NCI-H524 (cell line): ENCODE measurements at regions not wholly inside any gene's neighbourhood (a gene's known extent, or its start where the extent isn't known, plus 50 kb on each side); places are given as distances from the start of the nearest gene placed in this dataset.
A peak's percentile ranks its signal among the peaks of the same experiment; 100 is the strongest.
"Not testable (repeated sequence)": the region's sequence is repeated elsewhere in the genome, so short reads cannot be mapped to it uniquely, and the experiment has no call there.

ENCODE experiments used
- DNase-seq, 2 experiments: peaks; one replicate each; lab custom pipeline; 2025; lab: John Stamatoyannopoulos, UW

- no peak for DNase-seq
Observed at GRCh38 chr6:168255283-168255881, 64.2 kb downstream of the DACT2 start.

DNA sequence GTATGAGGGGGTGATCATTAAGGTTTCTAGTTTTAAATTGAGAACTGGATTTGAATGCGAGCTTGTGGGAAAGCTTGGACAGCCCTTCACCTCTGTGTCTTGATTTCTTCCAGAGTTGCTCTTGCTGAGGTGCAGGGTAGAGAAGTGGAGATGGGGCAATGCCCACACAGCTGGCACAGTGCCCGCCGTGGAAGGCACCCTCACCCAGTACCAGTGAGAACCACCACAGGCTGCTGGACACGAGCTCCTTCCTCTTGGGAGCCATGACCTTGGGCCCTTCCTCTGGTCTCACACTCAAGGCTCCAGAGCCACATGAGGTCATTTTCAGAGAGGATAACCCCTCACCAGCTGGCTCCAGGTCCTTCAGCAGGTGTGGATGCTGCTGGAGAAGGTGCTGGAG lies 67.3 kb downstream of the DACT2 start:
- DNase-seq = no peak

DNA sequence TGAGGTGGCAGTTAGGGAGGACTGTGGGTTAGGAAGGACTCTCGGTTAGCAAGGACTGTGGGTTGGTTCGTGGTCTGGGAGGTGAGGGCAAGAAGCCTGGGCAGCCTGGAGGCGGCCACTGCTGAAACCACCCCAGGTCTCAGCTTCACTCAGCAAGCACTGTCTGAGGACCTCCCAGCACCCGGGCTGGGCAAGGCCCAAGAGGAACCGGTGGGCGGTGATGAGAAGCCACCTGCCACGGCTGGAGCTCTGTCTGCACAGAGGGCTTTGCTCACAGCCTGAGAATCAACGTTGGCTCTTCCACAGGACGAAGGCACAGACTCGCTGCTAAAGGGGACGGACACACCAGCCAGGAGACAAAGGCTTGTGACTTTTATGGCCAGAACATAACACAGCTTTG lies 69.3 kb downstream of the DACT2 start:
- no peak for DNase-seq

DNA sequence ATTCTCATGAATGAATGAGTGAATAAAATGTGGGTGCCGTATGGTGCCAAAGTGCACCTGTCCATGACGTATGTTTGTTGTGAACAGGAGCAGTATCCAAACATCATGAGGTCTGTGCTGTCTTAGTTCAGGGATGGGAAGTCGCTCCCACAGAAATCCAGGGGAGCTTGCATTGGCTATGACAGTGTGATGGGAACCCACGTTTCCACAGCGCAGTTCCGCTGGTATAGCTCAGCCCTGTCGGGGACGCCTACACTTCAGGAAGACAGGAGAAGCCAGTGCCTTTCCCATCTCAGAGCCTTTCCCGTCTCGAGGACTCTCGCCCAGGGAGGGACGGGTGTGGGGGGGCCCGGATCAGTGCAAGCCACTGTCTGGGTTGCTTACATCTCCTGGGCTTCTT lies 69.8 kb downstream of the DACT2 start:
- no peak for DNase-seq

- DNase-seq = no peak
Observed at GRCh38 chr6:168248148-168248620, 71.4 kb downstream of the DACT2 start.

DNA sequence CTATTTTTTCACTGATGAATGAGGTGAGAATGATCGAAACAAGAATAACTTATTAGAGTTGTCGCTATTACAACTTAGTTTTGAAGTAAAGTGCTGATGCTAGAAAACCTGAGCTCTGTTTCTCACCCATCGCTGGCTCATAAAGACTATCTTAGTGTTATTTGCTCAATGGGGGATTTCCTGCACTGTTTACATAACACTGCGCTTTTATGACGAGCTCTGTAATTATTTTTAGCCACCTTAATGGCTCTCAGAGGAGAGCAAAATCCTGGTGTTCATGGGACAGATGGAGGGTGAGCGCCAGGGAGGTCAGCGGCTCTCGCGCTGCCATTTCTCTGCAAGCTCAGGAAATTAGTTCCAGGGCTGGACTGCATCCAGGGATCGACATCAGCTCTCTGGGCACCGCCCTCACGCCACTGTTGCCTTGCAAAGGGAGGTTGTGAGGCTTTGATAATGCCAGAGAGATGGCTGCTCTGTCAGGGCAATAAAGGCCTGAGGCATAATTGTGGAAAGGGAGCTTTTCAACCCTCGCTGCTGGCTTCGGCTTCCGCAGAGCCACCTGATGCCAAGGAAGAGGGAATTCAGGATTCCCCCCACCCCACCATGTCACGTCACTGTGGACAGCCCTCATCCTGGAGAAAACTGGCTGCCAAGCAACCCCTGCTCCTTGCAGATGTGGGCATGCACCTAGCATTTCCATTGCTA lies 72.0 kb downstream of the DACT2 start:
- peak in 1 of 2 experiments; percentile 28 for DNase-seq

- no peak for DNase-seq
Observed at GRCh38 chr6:168244961-168245551, 74.5 kb downstream of the DACT2 start.

- no peak for DNase-seq
Observed at GRCh38 chr6:168243812-168244376, 75.7 kb downstream of the DACT2 start.

DNA sequence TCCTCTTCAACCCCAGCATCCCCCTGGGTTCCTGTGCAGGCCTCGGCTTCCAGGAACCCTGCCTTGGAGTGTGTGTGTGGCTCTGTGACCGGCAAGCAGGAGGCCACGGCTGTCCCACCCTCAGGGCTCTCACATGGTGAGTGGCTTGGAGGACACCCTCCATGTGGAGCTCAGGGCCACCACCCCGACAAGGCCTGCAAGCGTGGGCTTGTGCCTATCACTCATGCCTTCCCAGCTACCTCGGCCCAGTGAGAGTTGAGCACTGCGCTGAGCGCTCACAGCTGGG lies 76.7 kb downstream of the DACT2 start:
- DNase-seq = no peak

DNA sequence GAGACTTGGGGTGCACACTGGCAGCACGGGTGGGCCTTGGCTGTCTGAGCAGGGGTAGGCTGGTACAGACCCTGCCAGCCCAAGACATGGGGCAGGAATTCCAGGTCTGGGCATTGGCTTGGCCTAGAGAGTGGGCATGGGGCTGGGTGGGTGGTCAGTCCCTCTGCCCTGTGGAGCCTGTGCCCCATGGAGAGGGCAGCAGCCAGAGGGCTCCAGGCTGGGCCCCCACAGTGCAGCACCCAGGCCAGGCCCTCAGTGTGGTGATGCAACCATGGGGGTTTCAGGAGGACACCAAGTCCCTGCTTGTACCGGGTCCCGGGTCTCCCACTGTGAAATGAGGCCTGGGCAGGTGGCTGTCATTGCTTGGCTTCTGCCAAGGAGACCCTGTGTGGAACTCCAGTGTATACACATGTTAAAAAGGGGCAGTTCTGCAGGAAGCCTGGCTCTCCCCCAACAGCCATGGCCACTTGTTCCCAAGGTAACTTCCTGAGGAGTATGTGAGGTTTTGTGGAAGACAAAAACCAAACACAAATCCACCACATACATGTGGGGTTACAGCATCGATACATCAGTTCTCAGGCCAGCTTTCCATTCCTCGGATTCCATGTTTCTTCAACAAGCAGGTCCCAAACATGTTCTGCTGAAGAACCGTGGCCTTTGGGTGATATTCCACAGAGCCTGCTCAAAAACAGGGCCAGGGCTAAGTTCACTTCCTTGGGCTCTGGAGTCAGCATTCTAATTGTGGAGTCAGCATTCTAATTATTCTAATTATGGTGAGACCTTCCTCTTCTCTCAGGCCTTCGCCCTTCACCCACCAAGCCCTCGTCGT lies 77.3 kb downstream of the DACT2 start:
- no peak for DNase-seq

GRCh38 chr6:168240160-168240559 lies 79.4 kb downstream of the DACT2 start:
- DNase-seq = no peak

- no peak for DNase-seq
Observed at GRCh38 chr6:168239044-168239773, 80.4 kb downstream of the DACT2 start.

GRCh38 chr6:168238159-168238909 lies 81.2 kb downstream of the DACT2 start:
- DNase-seq = no peak

DNA sequence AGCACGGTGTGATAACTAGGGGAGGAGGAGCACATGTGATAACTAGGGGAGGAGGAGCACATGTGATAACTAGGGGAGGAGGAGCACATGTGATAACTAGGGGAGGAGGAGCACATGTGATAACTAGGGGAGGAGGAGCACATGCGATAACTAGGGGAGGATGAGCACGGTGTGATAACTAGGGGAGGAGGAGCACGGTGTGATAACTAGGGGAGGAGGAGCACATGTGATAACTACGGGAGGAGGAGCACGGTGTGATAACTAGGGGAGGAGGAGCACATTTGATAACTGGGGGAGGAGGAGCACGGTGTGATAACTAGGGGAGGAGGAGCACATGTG lies 85.7 kb downstream of the DACT2 start:
- not testable (repeated sequence) for DNase-seq

- DNase-seq = no peak
Observed at GRCh38 chr6:168232989-168233874, 86.3 kb downstream of the DACT2 start.

GRCh38 chr6:168232528-168232927 lies 87.0 kb downstream of the DACT2 start:
- no peak for DNase-seq

DNA sequence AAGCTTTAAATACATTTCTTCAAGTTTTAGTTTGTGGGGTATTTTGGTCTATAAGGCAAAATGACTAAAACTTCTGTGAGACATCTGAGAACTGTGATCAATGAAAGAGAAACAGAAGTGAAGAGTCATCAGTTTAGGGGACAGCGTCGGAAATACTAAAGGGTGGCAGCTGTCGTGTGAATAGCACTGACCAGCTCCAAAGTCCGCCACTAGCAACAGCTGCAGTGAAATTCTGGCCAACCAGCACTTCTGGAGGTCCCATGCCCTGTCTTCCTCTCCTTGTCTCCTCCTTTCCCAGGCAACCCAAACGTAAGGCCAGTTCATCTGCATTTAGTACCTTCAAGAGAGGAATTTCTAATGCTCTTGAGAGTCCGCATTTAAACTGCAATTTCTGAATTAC lies 87.5 kb downstream of the DACT2 start:
- no peak for DNase-seq

GRCh38 chr6:168231393-168231957 lies 88.1 kb downstream of the DACT2 start:
- no peak for DNase-seq

GRCh38 chr6:168229368-168229752 lies 90.2 kb downstream of the DACT2 start:
- no peak for DNase-seq
